Omental fat pad (tissue), 3 donors: ENCODE measurements at regions not wholly inside any gene's neighbourhood (a gene's known extent, or its start where the extent isn't known, plus 50 kb on each side); places are given as distances from the start of the nearest gene placed in this dataset.

Source experiments
- ATAC-seq: fragments of 150-250 bp; one replicate; pipeline ENCODE4 v1.9.1; 2016; ENCODE audit warnings: mild to moderate bottlenecking, moderate library complexity; ENCODE audit not compliant: low FRiP score
- DNase-seq: peaks from one replicate; pipeline ENCODE4 v3.0.0-alpha.2; 2019; ENCODE audit warnings: low spot score
- CTCF ChIP-seq, 3 donors: fragments of 450-650 bp; IDR thresholded peaks; one replicate each; pipeline ENCODE4 v1.5.1; 2016 to 2017; ENCODE audit warnings: antibody characterized with exemption in 3 of 3, mild to moderate bottlenecking in 3 of 3, moderate library complexity in 2 of 3

- DNase-seq (no peak), ATAC-seq (no peak)
- TF ChIP-seq CTCF (IDR thresholded peaks at IDR 0.05), result no peak
These were observed 71.0 kb upstream of the CPM start for GRCh38 chr12:69003991-69004390.

- ATAC-seq (peak; percentile 73), DNase-seq (no peak)
- TF ChIP-seq CTCF (IDR thresholded peaks at IDR 0.05), result no peak
These were observed 74.3 kb upstream of the CPM start for GRCh38 chr12:69007101-69007854.

GRCh38 chr12:69007855-69008351 is 74.9 kb upstream of the CPM start:
- ATAC-seq (no peak), DNase-seq (no peak)
- TF ChIP-seq CTCF (IDR thresholded peaks at IDR 0.05), result no peak

GRCh38 chr12:69008520-69008919 is 75.5 kb upstream of the CPM start:
- no peak for TF ChIP-seq CTCF (IDR thresholded peaks at IDR 0.05)
- ATAC-seq, result no peak

GRCh38 chr12:69014047-69014446 is 81.1 kb upstream of the CPM start:
- no peak for TF ChIP-seq CTCF (IDR thresholded peaks at IDR 0.05)
- no peak for ATAC-seq
- no peak for DNase-seq

More at GRCh38 chr12:69008520-69008919, 75.5 kb upstream of the CPM start:
- DNase-seq, result no peak

- no peak for DNase-seq
- ATAC-seq, result no peak
- no peak for TF ChIP-seq CTCF (IDR thresholded peaks at IDR 0.05)
These were observed 82.0 kb upstream of the CPM start for GRCh38 chr12:69015017-69015416.

- ATAC-seq (no peak), DNase-seq (no peak)
- no peak for TF ChIP-seq CTCF (IDR thresholded peaks at IDR 0.05)
These were observed 82.9 kb upstream of the CPM start for GRCh38 chr12:69015831-69016230.
